HepG2 (cell line): ENCODE measurements at regions not wholly inside any gene's neighbourhood (a gene's known extent, or its start where the extent isn't known, plus 50 kb on each side); places are given as distances from the start of the nearest gene placed in this dataset.
A peak's percentile ranks its signal among the peaks of the same experiment; 100 is the strongest.

Experiments used
- CEBPG ChIP-seq: IDR thresholded peaks from 2 replicates; pipeline ENCODE4 v1.6.1; 2016
- ELF3 ChIP-seq: IDR thresholded peaks from 2 replicates; pipeline ENCODE4 v1.6.1; 2016; ENCODE audit warnings: missing genetic modification reagents, missing compliant biosample characterization
- EZH2 ChIP-seq: conservative IDR thresholded peaks from 2 replicates; pipeline ENCODE4 v1.6.1; 2012; ENCODE audit warnings: mild to moderate bottlenecking, low read depth, low read length, moderate library complexity
- HMG20A ChIP-seq: IDR thresholded peaks from 2 replicates; pipeline ENCODE4 v1.6.1; 2016; ENCODE audit warnings: borderline replicate concordance
- NFE2 ChIP-seq: sonication (generic); formaldehyde crosslinking; IDR thresholded peaks from 2 replicates; pipeline ENCODE4 v1.4.0; 2020; ENCODE audit warnings: missing genetic modification reagents
- RFXAP ChIP-seq: sonication (generic); formaldehyde crosslinking; IDR thresholded peaks from 2 replicates; pipeline ENCODE4 v1.4.0; 2020; ENCODE audit warnings: missing genetic modification reagents, borderline replicate concordance
- SALL2 ChIP-seq: sonication (generic); formaldehyde crosslinking; IDR thresholded peaks from 2 replicates; pipeline ENCODE4 v1.8.1; 2023; ENCODE audit warnings: mild to moderate bottlenecking, missing genetic modification reagents, inconsistent platforms
- SCMH1 ChIP-seq: sonication (generic); formaldehyde crosslinking; IDR thresholded peaks from 2 replicates; pipeline ENCODE4 v1.9.0; 2021; ENCODE audit warnings: missing genetic modification reagents, mild to moderate bottlenecking, borderline replicate concordance
- SIX1 ChIP-seq: sonication (generic); formaldehyde crosslinking; IDR thresholded peaks from 2 replicates; pipeline ENCODE4 v1.4.0; 2020; ENCODE audit warnings: missing genetic modification reagents, borderline replicate concordance
- UBTF ChIP-seq: sonication (generic); formaldehyde crosslinking; IDR thresholded peaks from 2 replicates; pipeline ENCODE4 v1.4.0; 2020; ENCODE audit warnings: mild to moderate bottlenecking, missing genetic modification reagents
- ZBTB44 ChIP-seq: sonication (generic); formaldehyde crosslinking; IDR thresholded peaks from 2 replicates; pipeline ENCODE4 v1.4.0; 2020; ENCODE audit warnings: missing genetic modification reagents
- ZNF205 ChIP-seq: IDR thresholded peaks from 2 replicates; pipeline ENCODE4 v1.6.1; 2018; ENCODE audit warnings: missing biosample characterization, missing genetic modification reagents
- ZNF251 ChIP-seq: sonication (generic); formaldehyde crosslinking; IDR thresholded peaks from 2 replicates; pipeline ENCODE4 v1.9.0; 2021; ENCODE audit warnings: mild to moderate bottlenecking, missing genetic modification reagents
- ZNF280D ChIP-seq: sonication (generic); formaldehyde crosslinking; IDR thresholded peaks from 2 replicates; pipeline ENCODE4 v1.5.1; 2020; ENCODE audit warnings: mild to moderate bottlenecking, missing genetic modification reagents
- ZNF281 ChIP-seq: sonication (generic); formaldehyde crosslinking; IDR thresholded peaks from 2 replicates; pipeline ENCODE4 v1.4.0; 2020; ENCODE audit warnings: missing genetic modification reagents, borderline replicate concordance
- ZNF331 ChIP-seq: sonication (generic); formaldehyde crosslinking; IDR thresholded peaks from 2 replicates; pipeline ENCODE4 v1.4.0; 2020; ENCODE audit warnings: missing genetic modification reagents
- ZNF33A ChIP-seq: sonication (generic); formaldehyde crosslinking; IDR thresholded peaks from 2 replicates; pipeline ENCODE4 v1.5.1; 2020; ENCODE audit warnings: missing genetic modification reagents, mild to moderate bottlenecking, moderate library complexity, borderline replicate concordance
- ZNF441 ChIP-seq: sonication (generic); formaldehyde crosslinking; IDR thresholded peaks from 2 replicates; pipeline ENCODE4 v1.7.0; 2021; ENCODE audit warnings: missing genetic modification reagents, borderline replicate concordance
- ZNF567 ChIP-seq: sonication (generic); formaldehyde crosslinking; IDR thresholded peaks from 2 replicates; pipeline ENCODE4 v1.8.1; 2023; ENCODE audit warnings: mild to moderate bottlenecking, missing genetic modification reagents, borderline replicate concordance
- ZNF605 ChIP-seq: sonication (generic); formaldehyde crosslinking; IDR thresholded peaks from 2 replicates; pipeline ENCODE4 v1.8.0; 2022; ENCODE audit warnings: mild to moderate bottlenecking, missing genetic modification reagents
- ZNF660 ChIP-seq: sonication (generic); formaldehyde crosslinking; IDR thresholded peaks from 2 replicates; pipeline ENCODE4 v1.5.1; 2020; ENCODE audit warnings: mild to moderate bottlenecking, low read depth, missing genetic modification reagents, borderline replicate concordance

- no peak for TF ChIP-seq SIX1 (CRISPR knock-in tag)
- no peak for TF ChIP-seq ZNF281
- peak; percentile 46; the same call in 1 of the 2 replicates for TF ChIP-seq ELF3 (CRISPR knock-in tag)
- TF ChIP-seq UBTF (CRISPR knock-in tag) = 0 out of 2 replicates have a peak, but pooled peaks have one; percentile 25
- TF ChIP-seq ZNF605 (CRISPR knock-in tag) = peak; percentile 51; the same call in 1 of the 2 replicates
- TF ChIP-seq ZNF251 (CRISPR knock-in tag) = no peak
- TF ChIP-seq ZNF205 (CRISPR knock-in tag) = 0 out of 2 replicates have a peak, but pooled peaks have one; percentile 11
- no peak for TF ChIP-seq EZH2
- TF ChIP-seq ZNF441 (CRISPR knock-in tag) = 0 out of 2 replicates have a peak, but pooled peaks have one; percentile 55
- TF ChIP-seq ZNF331 = peak; percentile 35; the same call in 1 of the 2 replicates
- no peak for TF ChIP-seq RFXAP (CRISPR knock-in tag)
- peak; percentile 36; the same call in 1 of the 2 replicates for TF ChIP-seq HMG20A (CRISPR knock-in tag)
- TF ChIP-seq SALL2 (CRISPR knock-in tag) = no peak
- no peak for TF ChIP-seq NFE2 (CRISPR knock-in tag)
- no peak for TF ChIP-seq ZNF567 (CRISPR knock-in tag)
- no peak for TF ChIP-seq SCMH1 (CRISPR knock-in tag)
- TF ChIP-seq ZNF660 (CRISPR knock-in tag) = no peak
- no peak; the same call in none of the 2 replicates for TF ChIP-seq CEBPG (CRISPR knock-in tag)
- no peak for TF ChIP-seq ZNF33A (CRISPR knock-in tag)
- TF ChIP-seq ZNF280D (CRISPR knock-in tag) = no peak; the same call in 1 of the 2 replicates
- no peak for TF ChIP-seq ZBTB44 (CRISPR knock-in tag)
These were observed 156.4 kb upstream of the SH3BP4 start (continued) for GRCh38 chr2:234795272-234795920.
